ENCODE measurements at regions not wholly inside any gene's neighbourhood (a gene's known extent, or its start where the extent isn't known, plus 50 kb on each side); places are given as distances from the start of the nearest gene placed in this dataset.

DNA sequence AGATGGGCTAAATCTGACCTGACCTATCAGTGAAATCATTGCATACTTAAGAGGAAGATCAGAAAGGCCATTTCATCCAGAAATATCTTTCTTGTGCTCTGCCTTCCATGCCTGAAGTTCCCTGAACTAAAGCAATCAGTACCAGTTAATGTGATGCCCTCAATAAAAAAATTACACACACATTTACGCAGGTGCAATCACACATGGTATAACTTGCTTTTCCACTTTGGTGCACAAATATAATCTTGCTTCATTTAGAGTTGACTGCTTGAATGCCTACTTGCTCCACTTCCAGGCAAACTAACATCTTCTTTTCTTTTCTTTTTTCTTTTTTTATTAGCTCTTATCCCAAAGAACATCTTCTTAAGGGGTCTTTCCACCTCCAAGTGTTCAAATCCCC is 58.3 kb upstream of the KIF5B start:
- DNase-seq = no peak
- intact Hi-C loops (cut with DNase I) = no loop called here
- 94% methylated on average over 1 of the region's 1 CpG for WGBS
- no peak overlapping the region for H3K4me3 ChIP-seq (ENCODE audit: low read length)
- H3K4me1 ChIP-seq (ENCODE audit: control insufficient read depth, insufficient read depth, low read length) = no peaks in the 10 kb centered on the region
- no peak overlapping the region for H3K27ac ChIP-seq (ENCODE audit: low read length)
- no peak for ATAC-seq
- no peaks in the 10 kb centered on the region for H3K9me3 ChIP-seq (ENCODE audit: control insufficient read depth, low read length)
- H3K27me3 ChIP-seq (ENCODE audit: control insufficient read depth, insufficient read depth) = no peaks in the 10 kb centered on the region

GRCh38 chr10:32112055-32112454 is 55.8 kb upstream of the KIF5B start:
- Histone ChIP-seq H3K27ac (ENCODE audit: low read length) (no peak overlapping the region), H3K4me3 (ENCODE audit: low read length) (no peak overlapping the region), H3K9me3 (ENCODE audit: control insufficient read depth, low read length) (no peaks in the 10 kb centered on the region), H3K27me3 (ENCODE audit: control insufficient read depth, insufficient read depth) (no peaks in the 10 kb centered on the region), H3K4me1 (ENCODE audit: control insufficient read depth, insufficient read depth, low read length) (no peaks in the 10 kb centered on the region)
- ATAC-seq (peak; percentile 61 to 79), DNase-seq (no peak)
- intact Hi-C loops (cut with DNase I) = no loop called here
- WGBS = 14% methylated on average over 3 of the region's 3 CpGs

DNA sequence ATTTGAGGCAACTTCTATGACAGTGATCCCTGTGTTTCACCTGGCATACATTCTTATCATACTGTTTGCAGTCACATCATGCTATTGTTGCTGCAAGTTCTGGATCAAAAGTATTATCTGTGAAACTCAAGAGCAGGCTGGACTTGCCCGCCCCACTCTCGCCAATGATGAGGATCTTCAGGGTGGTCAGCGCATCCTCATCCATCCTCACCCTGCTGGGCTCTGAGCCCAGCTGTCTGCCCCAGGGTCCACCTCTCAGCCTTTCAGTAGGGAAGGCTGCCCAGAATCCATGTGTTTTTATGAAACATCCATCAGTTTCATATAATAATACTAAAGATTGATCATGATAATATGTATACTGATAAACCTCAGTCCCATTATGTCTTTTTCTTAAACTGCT is 55.4 kb upstream of the KIF5B start:
- 89% methylated on average over 3 of the region's 3 CpGs for WGBS
- H3K9me3 ChIP-seq (ENCODE audit: control insufficient read depth, low read length) = no peaks in the 10 kb centered on the region
- H3K27me3 ChIP-seq (ENCODE audit: control insufficient read depth, insufficient read depth) = no peaks in the 10 kb centered on the region
- intact Hi-C loops (cut with DNase I) = no loop called here
- no peaks in the 10 kb centered on the region for H3K4me1 ChIP-seq (ENCODE audit: control insufficient read depth, insufficient read depth, low read length)
- no peak overlapping the region for H3K4me3 ChIP-seq (ENCODE audit: low read length)
- H3K27ac ChIP-seq (ENCODE audit: low read length) = no peak overlapping the region
- ATAC-seq = no peak
- no peak for DNase-seq

GRCh38 chr10:32110790-32111189 is 54.6 kb upstream of the KIF5B start:
- Histone ChIP-seq H3K4me3 (ENCODE audit: low read length) (no peak overlapping the region), H3K27ac (ENCODE audit: low read length) (no peak overlapping the region), H3K27me3 (ENCODE audit: control insufficient read depth, insufficient read depth) (no peaks in the 10 kb centered on the region), H3K9me3 (ENCODE audit: control insufficient read depth, low read length) (no peaks in the 10 kb centered on the region), H3K4me1 (ENCODE audit: control insufficient read depth, insufficient read depth, low read length) (no peaks in the 10 kb centered on the region)
- WGBS = 98% methylated on average over 7 of the region's 7 CpGs
- intact Hi-C loops (cut with DNase I) = no loop called here
- ATAC-seq (no peak), DNase-seq (no peak)

- Histone ChIP-seq H3K4me1 (ENCODE audit: control insufficient read depth, insufficient read depth, low read length) (no peaks in the 10 kb centered on the region), H3K27ac (ENCODE audit: low read length) (no peak overlapping the region), H3K27me3 (ENCODE audit: control insufficient read depth, insufficient read depth) (no peaks in the 10 kb centered on the region), H3K4me3 (ENCODE audit: low read length) (no peak overlapping the region), H3K9me3 (ENCODE audit: control insufficient read depth, low read length) (no peaks in the 10 kb centered on the region)
- intact Hi-C loops (cut with DNase I) = no loop called here
- ATAC-seq (no peak), DNase-seq (no peak)
- 91% methylated on average over 24 of the region's 24 CpGs for WGBS
Observed at GRCh38 chr10:32109603-32110002, 53.4 kb upstream of the KIF5B start.
